ENCODE measurements at regions not wholly inside any gene's neighbourhood (a gene's known extent, or its start where the extent isn't known, plus 50 kb on each side); places are given as distances from the start of the nearest gene placed in this dataset.

DNA sequence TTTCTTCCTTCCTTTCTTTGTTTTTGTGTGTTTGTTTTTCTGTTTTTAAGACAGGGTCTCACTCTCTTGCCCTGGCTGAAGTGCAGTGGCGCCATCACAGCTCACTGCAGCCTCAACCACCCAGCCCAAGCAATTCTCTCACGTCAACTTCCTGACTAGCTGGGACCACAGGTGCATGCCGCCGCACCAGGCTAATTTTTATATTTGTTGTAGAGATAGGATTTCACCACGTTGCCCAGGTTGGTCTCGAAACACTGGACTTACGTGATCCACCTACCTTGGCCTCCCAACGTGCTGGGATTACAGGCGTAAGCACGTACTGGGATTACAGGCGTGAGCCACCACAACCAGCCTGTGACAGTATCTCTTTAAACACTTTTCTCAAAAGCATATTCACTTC is 120.7 kb downstream of the DKK1 start:
- in situ Hi-C loops (cut with HindIII; ENCODE audit: low pct_unique_long_range_greater_than_20kb, low sequenced_read_pairs) = no loop called here
- DNase-seq (ENCODE audit: low read depth, low spot score) = no peak

DNA sequence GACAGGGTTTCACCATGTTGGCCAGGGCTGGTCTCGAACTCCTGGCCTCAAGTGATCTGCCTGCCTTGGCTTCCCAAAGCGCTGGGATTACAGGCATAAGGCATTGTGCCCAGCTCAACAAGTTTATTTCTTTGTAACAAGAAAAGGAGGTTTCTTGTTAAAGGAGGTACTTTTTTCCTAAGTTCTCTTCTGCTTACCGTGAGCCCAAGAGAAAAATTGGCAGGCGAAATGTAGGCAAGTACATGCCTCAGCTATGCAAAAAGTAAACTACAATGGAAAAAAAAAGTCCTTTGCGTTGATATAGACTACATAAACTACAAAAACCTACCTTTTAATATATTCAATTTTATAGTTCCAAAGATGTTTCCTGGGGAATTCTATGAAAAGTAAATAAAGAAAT is 122.6 kb downstream of the DKK1 start:
- DNase-seq (ENCODE audit: low read depth, low spot score) = no peak
- in situ Hi-C loops (cut with HindIII; ENCODE audit: low pct_unique_long_range_greater_than_20kb, low sequenced_read_pairs) = no loop called here

DNA sequence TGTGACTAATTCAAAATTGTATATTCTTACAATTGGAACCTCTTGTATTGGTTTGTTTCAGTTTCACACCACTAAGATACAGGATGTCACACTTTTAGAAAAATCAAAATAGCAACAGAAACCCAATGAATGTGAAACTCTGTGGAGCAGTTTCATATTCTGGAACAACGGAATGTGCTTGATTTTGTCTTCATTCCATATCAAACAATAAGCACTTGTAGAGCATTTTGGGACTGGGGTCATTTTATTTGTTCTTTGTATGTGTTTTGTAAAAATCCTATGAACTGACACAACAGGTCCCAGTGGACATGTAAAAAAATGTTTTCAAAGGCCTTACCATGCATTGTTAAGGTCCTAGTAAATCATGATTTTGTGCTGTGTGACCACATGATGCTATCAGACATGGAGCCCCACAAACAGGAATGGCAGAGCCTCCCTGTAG is 123.1 kb downstream of the DKK1 start:
- in situ Hi-C loops (cut with HindIII; ENCODE audit: low pct_unique_long_range_greater_than_20kb, low sequenced_read_pairs) = no loop called here
- no peak for DNase-seq (ENCODE audit: low read depth, low spot score)

DNA sequence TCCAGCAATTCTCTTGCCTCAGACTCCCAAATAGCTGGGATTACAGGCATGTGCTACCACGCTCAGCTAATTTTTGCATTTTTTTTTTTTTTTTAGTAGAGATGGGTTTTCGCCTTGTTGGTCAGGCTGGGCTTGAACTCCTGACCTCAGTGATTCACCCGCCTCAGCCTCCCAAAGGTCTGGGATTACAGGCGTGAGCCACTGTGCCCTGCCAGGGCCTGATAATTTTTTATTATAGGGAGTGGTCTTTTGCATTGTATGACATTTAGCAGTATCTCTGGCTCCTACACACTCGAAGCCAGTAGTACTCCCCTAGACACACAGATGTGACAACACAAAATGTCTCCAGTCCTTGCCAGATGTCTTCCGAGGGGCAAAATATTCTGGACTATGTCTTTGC is 124.0 kb downstream of the DKK1 start:
- DNase-seq (ENCODE audit: low read depth, low spot score) = no peak
- in situ Hi-C loops (cut with HindIII; ENCODE audit: low pct_unique_long_range_greater_than_20kb, low sequenced_read_pairs) = no loop called here

DNA sequence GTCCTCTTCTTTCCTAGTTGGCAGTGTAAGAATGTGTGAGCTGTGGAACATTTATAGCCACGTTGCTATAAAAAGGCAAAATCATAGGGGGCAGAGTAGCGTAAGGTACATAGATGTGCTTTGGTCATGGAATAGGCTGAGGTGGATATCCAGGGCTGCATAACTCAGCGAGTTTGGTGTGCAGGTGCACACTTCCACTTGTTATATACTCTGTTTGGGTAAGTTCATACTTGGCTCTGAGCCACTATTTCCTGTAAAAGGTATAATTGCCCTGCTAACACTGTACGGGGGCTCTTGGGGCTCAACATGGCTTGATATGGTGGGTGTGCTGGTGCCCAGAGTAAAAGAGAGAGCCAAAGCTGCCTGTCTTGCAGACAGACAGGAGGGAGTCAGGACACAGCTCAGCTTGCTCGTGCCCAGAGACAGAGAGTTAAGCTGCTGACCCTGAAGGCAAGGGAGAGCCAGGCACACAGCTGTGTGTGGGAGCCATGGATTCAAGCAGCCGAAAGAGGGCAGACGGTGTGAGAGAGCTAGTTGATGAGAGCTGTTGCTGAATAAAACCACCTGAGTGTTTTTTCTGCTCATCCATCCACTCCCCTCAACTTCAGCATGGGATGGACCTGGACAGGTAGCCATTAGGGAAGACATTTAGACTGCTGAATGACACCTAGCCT is 126.7 kb downstream of the DKK1 start:
- in situ Hi-C loops (cut with HindIII; ENCODE audit: low pct_unique_long_range_greater_than_20kb, low sequenced_read_pairs) = no loop called here

DNA sequence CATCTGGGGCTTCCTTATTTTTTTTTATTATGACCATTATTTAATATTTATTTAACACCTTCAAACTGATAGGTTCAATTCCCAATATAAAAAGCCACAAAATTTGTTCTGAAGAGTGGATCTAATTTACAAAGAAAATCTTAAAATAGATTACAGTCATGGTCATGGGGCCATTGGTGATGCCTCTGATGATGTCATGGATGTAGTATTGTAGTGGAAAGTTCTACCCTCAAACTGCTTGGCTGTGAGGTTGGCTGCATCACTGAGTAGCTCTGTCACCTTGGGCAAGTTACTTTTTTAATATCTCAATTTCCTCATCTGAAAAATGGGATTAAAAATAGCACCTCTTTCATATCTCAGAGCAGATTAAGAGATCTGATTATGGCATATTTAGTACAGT is 128.5 kb downstream of the DKK1 start:
- peak; percentile 27 for DNase-seq (ENCODE audit: low read depth, low spot score)
- in situ Hi-C loops (cut with HindIII; ENCODE audit: low pct_unique_long_range_greater_than_20kb, low sequenced_read_pairs) = no loop called here

More for the DNA sequence above, 126.7 kb downstream of the DKK1 start:
- peak; percentile 65 for DNase-seq (ENCODE audit: low read depth, low spot score)

DNA sequence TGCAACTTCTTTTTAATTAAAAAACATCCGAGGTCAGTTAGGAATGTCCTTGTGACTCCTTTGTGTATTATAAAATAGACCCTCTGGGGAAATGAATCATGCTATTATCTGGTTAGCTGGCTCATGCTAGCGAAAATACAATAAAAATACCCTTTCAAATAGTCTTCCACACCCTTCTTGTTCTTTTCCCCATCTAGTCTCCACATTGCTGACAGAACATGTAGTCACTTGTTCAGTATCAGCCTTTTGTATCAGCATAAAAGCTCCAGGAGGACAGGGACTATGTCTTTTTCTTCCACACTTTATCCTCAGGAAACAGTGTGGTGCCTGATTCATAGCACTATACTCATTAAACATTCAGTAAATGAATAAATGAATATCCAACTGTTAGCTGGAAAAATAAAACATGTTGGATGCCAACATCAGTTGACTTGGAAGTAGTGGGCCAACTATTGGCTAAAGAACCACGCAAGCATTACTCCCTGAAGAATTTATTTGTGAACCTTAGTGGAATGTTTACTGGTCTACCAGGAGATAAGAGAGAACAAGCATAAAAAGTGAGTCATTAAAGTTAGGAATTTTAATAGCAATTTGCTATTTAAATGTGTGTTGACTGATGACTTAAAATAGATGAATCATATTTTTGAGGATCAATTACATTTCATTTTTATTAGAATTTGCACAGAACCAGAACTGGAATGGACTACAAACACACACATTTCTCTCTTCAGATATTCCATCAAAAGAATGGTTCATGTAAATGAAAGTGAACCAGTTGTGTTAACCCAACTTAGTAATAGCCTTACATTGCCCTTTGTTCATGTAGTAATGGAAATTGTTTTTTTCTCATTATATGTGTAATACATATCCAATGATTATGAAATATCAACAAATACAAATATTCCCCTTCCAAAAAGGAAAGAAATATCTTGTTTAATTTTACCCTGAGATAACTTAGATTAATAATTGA is 129.6 kb downstream of the DKK1 start:
- peak; percentile 72 for DNase-seq (ENCODE audit: low read depth, low spot score)
- in situ Hi-C loops (cut with HindIII; ENCODE audit: low pct_unique_long_range_greater_than_20kb, low sequenced_read_pairs) = no loop called here

DNA sequence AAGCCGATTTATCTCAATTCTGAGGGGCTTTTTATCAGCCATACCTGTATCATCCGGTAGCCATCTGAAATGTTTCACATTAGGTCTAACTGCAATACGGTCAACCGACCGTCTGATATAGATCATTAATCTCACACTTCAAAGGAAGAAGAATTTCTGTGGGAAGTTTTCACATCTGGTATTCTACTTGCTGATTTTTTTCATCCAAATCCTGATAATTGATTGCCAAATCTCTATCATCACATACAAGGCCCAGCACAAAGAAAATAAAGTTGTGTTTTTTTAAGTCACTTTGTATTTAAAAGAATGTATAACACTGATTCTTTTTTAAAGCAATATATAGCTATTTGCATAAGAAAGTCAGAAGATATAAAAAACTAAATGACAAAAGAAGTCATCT is 132.3 kb downstream of the DKK1 start:
- in situ Hi-C loops (cut with HindIII; ENCODE audit: low pct_unique_long_range_greater_than_20kb, low sequenced_read_pairs) = no loop called here
- no peak for DNase-seq (ENCODE audit: low read depth, low spot score)

DNA sequence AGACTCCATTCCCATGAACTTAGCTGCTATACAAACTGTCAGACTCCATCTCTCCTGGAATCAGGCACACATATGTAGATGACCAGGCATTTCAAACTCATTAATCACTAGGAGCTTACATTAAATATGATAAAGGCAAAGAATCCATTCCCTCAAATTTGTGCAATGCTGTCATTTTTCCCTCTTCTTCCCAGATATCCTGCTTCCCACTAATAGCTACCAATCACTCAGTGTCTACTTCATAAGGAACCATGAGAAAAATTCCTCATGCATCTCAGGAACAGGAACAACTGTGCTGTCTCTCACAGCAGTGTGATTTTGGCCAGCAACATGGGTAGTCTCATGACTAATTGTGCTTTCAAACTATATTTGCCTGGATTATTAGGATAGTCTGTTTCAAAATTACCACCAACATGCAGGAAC is 133.9 kb downstream of the DKK1 start:
- no peak for DNase-seq (ENCODE audit: low read depth, low spot score)
- in situ Hi-C loops (cut with HindIII; ENCODE audit: low pct_unique_long_range_greater_than_20kb, low sequenced_read_pairs) = no loop called here

DNA sequence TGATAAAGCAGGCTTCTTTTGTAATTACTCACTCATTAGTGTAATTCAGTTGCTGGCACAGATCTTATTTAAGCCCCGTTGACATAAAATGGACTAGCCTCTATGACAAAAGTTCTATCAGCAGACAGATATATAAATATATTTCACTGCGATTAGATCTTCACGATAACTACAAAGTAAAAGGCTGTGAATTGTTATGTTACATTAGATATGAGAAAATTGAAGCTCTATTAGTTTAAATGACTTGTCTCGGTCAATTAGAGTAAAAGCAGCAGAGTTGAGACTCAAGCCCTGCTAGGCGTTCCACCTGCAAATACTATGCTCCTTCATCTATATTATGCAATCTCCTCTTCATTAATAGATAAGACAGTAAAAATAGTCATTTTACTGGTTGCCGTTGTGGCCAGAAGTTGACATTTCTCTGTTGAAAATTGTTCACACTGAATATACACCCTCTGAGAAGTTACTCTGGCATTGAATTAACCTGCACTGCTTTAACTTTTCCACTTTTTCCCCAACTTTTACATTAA is 136.7 kb downstream of the DKK1 start:
- no peak for DNase-seq (ENCODE audit: low read depth, low spot score)
- in situ Hi-C loops (cut with HindIII; ENCODE audit: low pct_unique_long_range_greater_than_20kb, low sequenced_read_pairs) = no loop called here

DNA sequence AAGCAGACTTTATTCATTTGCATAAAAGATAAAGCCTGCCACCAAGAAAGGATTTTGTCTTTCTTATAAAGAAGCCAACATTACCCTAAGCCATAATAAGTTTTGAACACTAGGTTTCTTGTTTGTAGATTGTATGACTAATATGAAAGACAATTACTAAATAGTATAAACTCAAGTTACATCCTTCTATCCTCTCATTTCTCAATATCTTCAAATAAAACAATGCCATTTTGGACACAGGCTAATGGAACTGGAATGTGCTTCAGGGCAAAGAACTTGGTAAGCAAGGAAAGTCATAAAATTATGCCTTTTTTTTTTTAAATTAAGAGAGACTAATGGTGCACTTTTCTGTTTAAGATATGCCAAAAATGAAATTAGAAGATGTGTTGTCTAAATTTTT is 137.7 kb downstream of the DKK1 start:
- DNase-seq (ENCODE audit: low read depth, low spot score) = peak; percentile 33
- in situ Hi-C loops (cut with HindIII; ENCODE audit: low pct_unique_long_range_greater_than_20kb, low sequenced_read_pairs) = no loop called here

DNA sequence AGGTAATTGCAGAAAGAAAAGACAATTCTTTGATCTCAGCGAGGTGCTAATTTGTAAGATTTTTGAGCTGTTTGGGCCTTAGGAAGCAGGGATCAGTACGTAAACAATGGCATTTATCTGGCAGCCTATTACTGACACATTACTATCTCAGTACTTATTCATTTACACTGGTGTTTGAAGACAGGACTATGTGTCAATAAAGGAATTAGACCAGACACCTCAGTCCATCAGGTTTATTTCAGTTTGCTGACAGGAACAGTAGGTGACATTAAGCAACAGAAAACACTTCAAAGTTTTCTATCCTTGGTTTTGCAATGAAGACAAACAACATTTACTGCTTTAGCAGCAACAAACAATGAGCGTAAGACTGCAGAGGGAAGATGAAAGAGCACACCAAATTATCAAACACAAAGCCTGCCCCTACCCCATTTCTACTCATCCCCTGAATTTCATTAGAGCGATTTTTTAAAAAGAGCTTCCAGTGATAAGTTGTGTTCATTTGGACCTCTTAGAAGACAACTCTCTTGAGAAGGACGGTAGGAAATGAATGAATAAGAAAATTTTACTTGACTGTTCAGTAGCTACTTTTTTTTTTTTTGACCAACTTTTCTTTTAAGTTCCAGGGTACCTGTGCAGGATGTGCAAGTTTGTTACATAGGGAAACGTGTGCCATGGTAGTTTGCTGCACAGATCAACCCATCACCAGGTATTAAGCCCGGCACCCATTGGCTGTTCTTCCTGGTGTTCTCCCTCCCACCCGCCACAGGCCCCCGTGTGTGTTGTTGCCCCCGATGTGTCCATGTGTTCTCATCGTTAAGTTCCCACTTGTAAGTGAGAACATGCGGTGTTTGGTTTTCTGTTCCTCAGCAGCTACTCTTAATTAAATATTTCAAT is 138.8 kb downstream of the DKK1 start:
- no peak for DNase-seq (ENCODE audit: low read depth, low spot score)
- in situ Hi-C loops (cut with HindIII; ENCODE audit: low pct_unique_long_range_greater_than_20kb, low sequenced_read_pairs) = no loop called here

DNA sequence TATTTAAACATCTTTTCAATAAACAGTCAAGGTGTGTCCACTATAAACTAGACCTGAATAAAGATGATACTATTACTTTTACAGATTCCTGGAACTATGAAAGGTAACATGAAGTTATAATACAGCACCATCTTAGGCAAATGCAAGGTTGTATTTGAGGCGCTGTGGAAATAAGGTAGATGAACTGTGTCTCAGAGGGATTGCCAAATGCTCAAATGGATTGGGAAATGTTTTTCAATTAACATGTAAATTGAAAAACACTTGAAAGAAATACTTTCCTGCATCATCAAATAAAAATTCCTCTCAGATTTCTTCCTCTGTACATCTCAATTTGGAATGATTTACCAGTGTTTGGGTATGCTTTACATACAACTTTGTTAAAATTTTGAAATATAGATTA is 139.4 kb downstream of the DKK1 start:
- in situ Hi-C loops (cut with HindIII; ENCODE audit: low pct_unique_long_range_greater_than_20kb, low sequenced_read_pairs) = no loop called here
- no peak for DNase-seq (ENCODE audit: low read depth, low spot score)

DNA sequence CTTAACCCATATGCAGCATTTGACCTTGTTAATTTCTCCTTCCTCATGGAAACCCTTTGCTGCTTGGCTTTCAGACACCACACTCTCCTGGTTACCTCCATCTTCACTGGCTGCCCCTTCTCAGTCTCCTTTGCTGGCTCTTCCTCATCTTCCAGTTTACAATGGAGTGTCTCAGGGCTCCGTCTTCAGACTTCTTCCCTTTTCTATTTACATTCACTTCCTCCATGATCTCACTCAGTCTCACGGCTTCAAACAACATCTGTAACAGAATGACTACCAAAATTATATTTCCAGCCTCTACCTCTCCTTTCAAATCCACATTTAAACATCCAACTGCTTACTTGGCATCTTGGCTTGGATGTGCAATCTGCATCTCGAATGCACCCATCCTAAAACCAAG is 140.4 kb downstream of the DKK1 start:
- in situ Hi-C loops (cut with HindIII; ENCODE audit: low pct_unique_long_range_greater_than_20kb, low sequenced_read_pairs) = no loop called here

DNA sequence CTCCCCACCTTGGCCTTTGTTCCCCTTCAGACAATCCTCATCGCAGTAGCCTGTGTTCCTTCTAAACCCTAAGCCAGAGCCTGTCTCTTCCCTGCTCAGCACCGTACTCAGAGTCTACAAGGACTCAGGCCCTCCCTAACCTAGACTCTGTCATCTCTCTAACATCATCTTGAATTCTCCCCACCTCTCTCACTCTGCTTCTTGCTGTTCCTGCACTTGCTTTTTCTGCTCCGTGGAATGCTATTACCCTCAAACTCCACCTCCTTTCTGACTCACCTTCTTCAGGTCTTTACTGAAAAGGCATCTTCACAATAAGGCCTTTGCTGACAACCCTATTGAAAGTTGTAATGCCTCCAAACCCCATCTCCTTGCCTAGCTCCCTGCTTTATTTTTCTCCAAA is 141.0 kb downstream of the DKK1 start:
- no peak for DNase-seq (ENCODE audit: low read depth, low spot score)
- in situ Hi-C loops (cut with HindIII; ENCODE audit: low pct_unique_long_range_greater_than_20kb, low sequenced_read_pairs) = no loop called here

More for the DNA sequence above, 140.4 kb downstream of the DKK1 start:
- DNase-seq (ENCODE audit: low read depth, low spot score) = no peak

DNA sequence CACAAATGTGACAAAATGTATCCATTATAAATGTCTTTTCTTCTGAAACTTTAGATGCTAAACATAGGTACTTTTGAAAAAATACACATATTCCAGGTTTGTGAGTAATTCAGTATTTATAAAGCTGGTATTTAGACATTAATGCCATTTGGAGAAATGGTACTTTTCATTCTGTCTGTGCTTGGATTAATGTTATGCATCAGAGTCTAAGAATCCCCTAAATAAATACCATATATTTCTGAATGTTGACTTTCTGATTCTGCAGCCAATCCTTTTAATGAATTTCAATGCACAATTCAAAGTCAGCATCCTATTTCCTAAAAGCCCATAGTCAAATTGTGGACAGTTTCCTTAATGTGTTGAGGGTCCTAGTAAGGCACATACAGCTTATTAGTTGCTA is 145.0 kb downstream of the DKK1 start:
- no peak for DNase-seq (ENCODE audit: low read depth, low spot score)
- in situ Hi-C loops (cut with HindIII; ENCODE audit: low pct_unique_long_range_greater_than_20kb, low sequenced_read_pairs) = no loop called here

DNA sequence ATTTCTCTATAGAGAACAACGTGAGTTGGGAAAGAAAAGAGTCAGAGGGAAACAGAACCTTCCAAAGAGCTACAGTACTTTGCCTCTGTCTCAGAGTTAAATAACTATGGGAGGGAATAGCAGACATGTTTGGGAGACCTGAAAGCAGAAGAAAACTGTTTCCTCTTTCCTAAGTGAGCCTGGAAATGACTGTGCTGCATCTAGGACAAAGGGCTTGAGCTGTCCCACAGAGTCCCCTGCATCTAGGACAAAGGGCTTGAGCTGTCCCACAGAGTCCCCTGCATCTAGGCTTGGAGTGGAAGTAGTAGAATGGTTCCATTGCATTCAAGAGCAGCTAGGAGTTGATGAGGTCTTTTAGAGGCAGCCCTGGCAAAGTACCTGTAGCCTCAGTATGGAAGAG is 149.7 kb downstream of the DKK1 start:
- no peak for DNase-seq (ENCODE audit: low read depth, low spot score)
- in situ Hi-C loops (cut with HindIII; ENCODE audit: low pct_unique_long_range_greater_than_20kb, low sequenced_read_pairs) = no loop called here

Data from SK-MEL-5 (cell line).